PC-9 (cell line): ENCODE measurements at regions not wholly inside any gene's neighbourhood (a gene's known extent, or its start where the extent isn't known, plus 50 kb on each side); places are given as distances from the start of the nearest gene placed in this dataset.

Experiments used
- BruUV-seq: library from RNA; stranded (reverse); fragments of 400-500 nt; replicated peaks from 2 replicates; lab custom pipeline; 2021; lab: Mats Ljungman, UMichigan
- CTCF ChIA-PET: fragments of 300-600 bp; sonication (Branson Sonifier 250); formaldehyde crosslinking; loops from one replicate; lab custom pipeline; 2022; ENCODE audit warnings: antibody characterized with exemption; lab: Charles Lee
- POLR2A ChIA-PET: fragments of 300-600 bp; sonication (Branson Sonifier 250); formaldehyde crosslinking; loops from one replicate; lab custom pipeline; 2022; ENCODE audit warnings: antibody characterized with exemption; ENCODE audit not compliant: unreplicated experiment; lab: Charles Lee
- DNase-seq, 2 experiments: peaks; one replicate each; pipeline versions ENCODE4 v3.0.0 to v3.0.0-alpha.2; 2015 to 2022; ENCODE audit warnings: mixed read lengths in 1 of 2
- H2AFZ ChIP-seq: fragments of 200-600 bp; sonication (generic); 2 replicates; pipeline ENCODE4 v1.8.1; 2017; ENCODE audit warnings: antibody characterized with exemption
- H3F3A ChIP-seq: fragments of 200-600 bp; sonication (generic); 2 replicates; pipeline ENCODE4 v1.8.1; 2017; ENCODE audit warnings: antibody characterized with exemption, mild to moderate bottlenecking, low read depth; ENCODE audit not compliant: insufficient read depth
- H3K27ac ChIP-seq: fragments of 200-600 bp; sonication (generic); 2 replicates; pipeline ENCODE4 v1.6.1; 2016; ENCODE audit warnings: mixed run types
- H3K27me3 ChIP-seq: fragments of 200-600 bp; sonication (generic); 2 replicates; pipeline ENCODE4 v1.6.1; 2016; ENCODE audit warnings: low read depth, mixed run types; ENCODE audit not compliant: insufficient read depth
- H3K36me3 ChIP-seq: fragments of 200-600 bp; sonication (generic); 2 replicates; pipeline ENCODE4 v1.6.1; 2016; ENCODE audit warnings: low read depth, mixed run types
- H3K4me1 ChIP-seq: fragments of 200-600 bp; sonication (generic); replicated peaks from 2 replicates; pipeline ENCODE4 v1.6.1; 2016; ENCODE audit warnings: mixed run types; ENCODE audit not compliant: insufficient read depth
- H3K4me2 ChIP-seq: fragments of 200-600 bp; sonication (generic); 2 replicates; pipeline ENCODE4 v1.6.1; 2017; ENCODE audit warnings: mixed run types
- H3K4me3 ChIP-seq: fragments of 200-600 bp; sonication (generic); 2 replicates; pipeline ENCODE4 v1.6.1; 2016; ENCODE audit warnings: mixed run types
- H3K79me2 ChIP-seq: fragments of 200-600 bp; sonication (generic); 2 replicates; pipeline ENCODE4 v1.6.1; 2017; ENCODE audit warnings: low read depth, mixed run types
- H3K9me2 ChIP-seq: fragments of 200-600 bp; sonication (generic); 2 replicates; pipeline ENCODE4 v1.8.1; 2017; ENCODE audit warnings: mild to moderate bottlenecking; ENCODE audit not compliant: insufficient read depth
- H3K9me3 ChIP-seq: fragments of 200-600 bp; sonication (generic); 2 replicates; pipeline ENCODE4 v1.8.1; 2016; ENCODE audit warnings: low read depth; ENCODE audit not compliant: insufficient read depth
- H4K20me1 ChIP-seq: fragments of 200-600 bp; sonication (generic); 2 replicates; pipeline ENCODE4 v1.8.1; 2017; ENCODE audit not compliant: insufficient read depth
- EZH2 ChIP-seq: fragments of 200-600 bp; sonication (generic); IDR thresholded peaks from 2 replicates; pipeline ENCODE4 v1.8.0; 2017; ENCODE audit warnings: antibody characterized with exemption, low read depth
- intact Hi-C: fragments of 100-400 bp; cut with micrococcal nuclease; formaldehyde crosslinking; loops from one replicate; pipeline ENCODE4 v1.10.0; 2022; ENCODE audit not compliant: unreplicated experiment
- TF ChIP-seq, protein P1 (sequence below): fragments of 200-600 bp; sonication (generic); conservative IDR thresholded peaks from 2 replicates; pipeline ENCODE4 v1.6.1; 2017; ENCODE audit warnings: mixed run types, antibody characterized with exemption, mild to moderate bottlenecking, moderate library complexity

DNA sequence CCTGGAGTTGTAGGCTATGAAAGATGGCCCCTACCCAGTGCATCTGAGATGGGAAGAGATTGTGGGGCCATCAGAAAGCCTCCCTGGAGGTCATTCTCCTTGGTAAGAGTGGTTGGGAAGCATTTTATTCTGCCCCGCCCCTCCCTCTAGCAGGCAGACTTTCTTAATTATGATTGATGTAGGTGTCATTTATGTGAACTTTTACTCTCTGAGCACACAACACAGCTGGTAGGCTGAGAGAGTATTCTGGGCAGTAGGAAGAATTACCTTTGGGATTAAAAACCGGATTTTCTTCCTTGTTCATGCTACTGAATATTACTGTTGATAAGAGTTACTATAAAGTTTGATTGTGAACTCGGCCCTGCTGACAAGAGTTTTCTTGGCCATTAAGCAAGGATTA is 266.8 kb downstream of the TTC6 start:
- Histone ChIP-seq H3K9me2 (no peaks in the 10 kb centered on the region), H3K27ac (no peak overlapping the region), H3F3A (no peaks in the 10 kb centered on the region), H3K4me2 (no peak overlapping the region), H3K27me3 (no peaks in the 10 kb centered on the region), H3K9me3 (no peaks in the 10 kb centered on the region), H3K79me2 (no peaks in the 10 kb centered on the region), H3K4me3 (no peak overlapping the region), H3K4me1 (no peaks in the 10 kb centered on the region), H3K36me3 (no peaks in the 10 kb centered on the region), H4K20me1 (no peaks in the 10 kb centered on the region), H2AFZ (no peak overlapping the region)
- intact Hi-C loops, result no loop called here
- ChIA-PET CTCF (no interaction called here), POLR2A (no interaction called here)
- TF ChIP-seq EZH2, result no peak
- TF ChIP-seq, protein P1, sequence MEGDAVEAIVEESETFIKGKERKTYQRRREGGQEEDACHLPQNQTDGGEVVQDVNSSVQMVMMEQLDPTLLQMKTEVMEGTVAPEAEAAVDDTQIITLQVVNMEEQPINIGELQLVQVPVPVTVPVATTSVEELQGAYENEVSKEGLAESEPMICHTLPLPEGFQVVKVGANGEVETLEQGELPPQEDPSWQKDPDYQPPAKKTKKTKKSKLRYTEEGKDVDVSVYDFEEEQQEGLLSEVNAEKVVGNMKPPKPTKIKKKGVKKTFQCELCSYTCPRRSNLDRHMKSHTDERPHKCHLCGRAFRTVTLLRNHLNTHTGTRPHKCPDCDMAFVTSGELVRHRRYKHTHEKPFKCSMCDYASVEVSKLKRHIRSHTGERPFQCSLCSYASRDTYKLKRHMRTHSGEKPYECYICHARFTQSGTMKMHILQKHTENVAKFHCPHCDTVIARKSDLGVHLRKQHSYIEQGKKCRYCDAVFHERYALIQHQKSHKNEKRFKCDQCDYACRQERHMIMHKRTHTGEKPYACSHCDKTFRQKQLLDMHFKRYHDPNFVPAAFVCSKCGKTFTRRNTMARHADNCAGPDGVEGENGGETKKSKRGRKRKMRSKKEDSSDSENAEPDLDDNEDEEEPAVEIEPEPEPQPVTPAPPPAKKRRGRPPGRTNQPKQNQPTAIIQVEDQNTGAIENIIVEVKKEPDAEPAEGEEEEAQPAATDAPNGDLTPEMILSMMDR, result no peak
- no TSS peak for BruUV-seq
- DNase-seq, result no peak

DNA sequence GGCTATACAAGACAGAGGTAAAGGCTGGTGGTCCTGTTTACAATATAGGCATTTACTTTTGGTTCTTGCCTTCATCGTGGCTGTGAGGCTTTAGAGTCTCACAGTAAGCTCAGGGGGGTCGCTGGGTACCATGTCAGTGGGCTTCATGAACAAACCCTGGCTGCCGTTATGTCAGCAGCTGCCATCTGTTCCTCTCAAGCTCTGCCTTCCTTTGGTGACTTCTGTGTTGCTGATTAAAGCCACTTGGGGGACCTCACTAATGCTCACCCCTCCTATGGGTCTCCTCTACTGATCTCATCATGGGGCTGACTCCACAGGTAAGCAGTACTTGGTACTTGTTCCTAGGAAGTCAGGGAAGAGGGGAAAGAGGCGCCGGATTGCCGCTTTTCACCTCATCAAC is 268.7 kb downstream of the TTC6 start:
- no peaks in the 10 kb centered on the region for H4K20me1 ChIP-seq
- no peak overlapping the region for H3K27ac ChIP-seq
- H3F3A ChIP-seq, result no peaks in the 10 kb centered on the region
- no peaks in the 10 kb centered on the region for H3K4me1 ChIP-seq
- no peaks in the 10 kb centered on the region for H3K79me2 ChIP-seq
- H3K36me3 ChIP-seq, result no peaks in the 10 kb centered on the region
- no peak overlapping the region for H3K4me3 ChIP-seq
- intact Hi-C loops, result no loop called here
- DNase-seq, result no peak
- ChIA-PET POLR2A (no interaction called here), CTCF (no interaction called here)
- H2AFZ ChIP-seq, result no peak overlapping the region
- no peaks in the 10 kb centered on the region for H3K27me3 ChIP-seq
- TF ChIP-seq EZH2, result no peak
- TF ChIP-seq, protein P1, result no peak
- no peaks in the 10 kb centered on the region for H3K9me3 ChIP-seq
- H3K9me2 ChIP-seq, result no peaks in the 10 kb centered on the region
- H3K4me2 ChIP-seq, result no peak overlapping the region
- no TSS peak for BruUV-seq

DNA sequence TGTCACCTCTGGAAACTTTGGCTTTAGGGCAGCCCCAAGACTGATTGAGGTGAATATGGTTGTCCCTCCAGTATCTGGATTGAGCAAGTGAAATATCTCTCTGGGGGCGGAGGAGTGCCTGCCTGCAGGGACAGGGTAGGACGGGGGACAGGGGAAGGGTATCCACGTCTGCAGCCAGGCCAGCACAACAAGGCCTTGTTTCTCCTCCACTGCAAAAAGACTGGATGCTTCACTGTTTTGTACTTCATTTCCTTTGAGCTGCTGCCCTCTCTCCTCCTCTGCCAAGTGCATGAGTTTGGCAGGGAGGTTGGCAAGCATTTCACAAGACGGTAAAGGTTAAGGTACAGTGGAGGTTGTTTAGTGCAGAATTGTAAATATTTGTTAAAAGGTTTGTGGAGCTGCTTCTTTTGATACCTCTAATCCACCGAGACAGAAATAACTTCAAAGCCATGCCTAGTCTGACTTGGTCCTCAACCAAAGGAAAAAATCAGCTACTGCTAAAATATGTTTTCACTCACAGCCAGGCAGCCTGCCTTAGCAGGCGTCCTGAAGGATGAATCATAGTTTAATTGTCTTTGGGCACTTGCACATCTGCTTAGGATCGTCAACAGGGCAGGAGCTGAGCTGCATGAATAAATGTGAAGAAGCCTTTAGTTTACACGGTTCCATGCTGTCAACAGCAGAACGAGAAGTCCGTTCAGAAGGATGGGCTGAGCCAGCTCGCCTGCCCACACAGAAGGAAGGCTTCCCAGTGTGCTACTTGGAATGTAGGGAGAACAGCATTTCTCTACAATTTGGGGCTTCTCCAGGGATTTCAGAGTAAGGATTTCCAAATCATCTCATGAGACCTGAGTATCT is 269.7 kb downstream of the TTC6 start:
- Histone ChIP-seq H3K79me2 (no peaks in the 10 kb centered on the region), H3K9me3 (no peaks in the 10 kb centered on the region), H3K27ac (no peak overlapping the region), H3K4me1 (no peaks in the 10 kb centered on the region), H3F3A (no peaks in the 10 kb centered on the region), H2AFZ (no peak overlapping the region), H3K4me3 (no peak overlapping the region), H3K4me2 (no peak overlapping the region), H3K36me3 (no peaks in the 10 kb centered on the region), H3K27me3 (no peaks in the 10 kb centered on the region), H3K9me2 (no peaks in the 10 kb centered on the region), H4K20me1 (no peaks in the 10 kb centered on the region)
- no peak for TF ChIP-seq EZH2
- TF ChIP-seq, protein P1, result no peak
- DNase-seq, result no peak
- intact Hi-C loops, result no loop called here
- POLR2A ChIA-PET, result interaction anchor here (0.6 kb wide), 1 partner anchor 642 kb away, joined by 3 read pairs; no protein-coding TSS in a partner anchor
- no TSS peak for BruUV-seq
- CTCF ChIA-PET, result no interaction called here
